ENCODE measurements at regions not wholly inside any gene's neighbourhood (a gene's known extent, or its start where the extent isn't known, plus 50 kb on each side); places are given as distances from the start of the nearest gene placed in this dataset.

DNA sequence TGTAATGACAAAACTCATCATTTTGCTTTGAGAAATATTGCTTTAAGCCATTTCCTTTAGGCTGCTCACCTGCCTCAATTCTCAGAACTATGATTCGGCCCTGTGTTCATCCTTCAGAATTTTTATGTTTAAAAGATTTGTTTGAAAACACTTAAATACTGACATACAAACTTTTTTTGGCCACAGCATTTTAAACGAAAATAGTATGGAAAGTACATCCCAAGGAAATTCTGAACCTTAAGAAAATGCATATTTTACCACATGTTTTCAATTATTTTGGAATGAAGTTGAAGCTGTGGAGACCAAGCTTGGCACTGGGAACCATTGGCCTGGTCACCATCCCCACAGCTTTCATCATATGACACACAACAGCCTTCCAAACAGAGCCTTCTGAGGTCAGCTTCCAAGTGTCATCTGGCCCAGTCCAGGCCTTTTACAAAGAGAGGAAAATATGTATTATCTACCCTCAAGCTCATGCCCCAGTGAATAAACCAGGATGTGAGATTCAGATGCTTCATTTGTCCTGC lies 83.3 kb downstream of the SOD2 start:
- TF ChIP-seq, protein P1, sequence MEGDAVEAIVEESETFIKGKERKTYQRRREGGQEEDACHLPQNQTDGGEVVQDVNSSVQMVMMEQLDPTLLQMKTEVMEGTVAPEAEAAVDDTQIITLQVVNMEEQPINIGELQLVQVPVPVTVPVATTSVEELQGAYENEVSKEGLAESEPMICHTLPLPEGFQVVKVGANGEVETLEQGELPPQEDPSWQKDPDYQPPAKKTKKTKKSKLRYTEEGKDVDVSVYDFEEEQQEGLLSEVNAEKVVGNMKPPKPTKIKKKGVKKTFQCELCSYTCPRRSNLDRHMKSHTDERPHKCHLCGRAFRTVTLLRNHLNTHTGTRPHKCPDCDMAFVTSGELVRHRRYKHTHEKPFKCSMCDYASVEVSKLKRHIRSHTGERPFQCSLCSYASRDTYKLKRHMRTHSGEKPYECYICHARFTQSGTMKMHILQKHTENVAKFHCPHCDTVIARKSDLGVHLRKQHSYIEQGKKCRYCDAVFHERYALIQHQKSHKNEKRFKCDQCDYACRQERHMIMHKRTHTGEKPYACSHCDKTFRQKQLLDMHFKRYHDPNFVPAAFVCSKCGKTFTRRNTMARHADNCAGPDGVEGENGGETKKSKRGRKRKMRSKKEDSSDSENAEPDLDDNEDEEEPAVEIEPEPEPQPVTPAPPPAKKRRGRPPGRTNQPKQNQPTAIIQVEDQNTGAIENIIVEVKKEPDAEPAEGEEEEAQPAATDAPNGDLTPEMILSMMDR (IDR thresholded peaks at IDR 0.05; ENCODE audit: poor library complexity): no peak
- no peak for TF ChIP-seq EZH2 (IDR thresholded peaks at IDR 0.05; ENCODE audit: borderline replicate concordance)

All from hepatocyte (in vitro differentiated cells).